ENCODE measurements at regions not wholly inside any gene's neighbourhood (a gene's known extent, or its start where the extent isn't known, plus 50 kb on each side); places are given as distances from the start of the nearest gene placed in this dataset.

- no peak for DNase-seq (ENCODE audit: extremely low spot score)
- POLR2A ChIA-PET = no interaction called here
- no peak for TF ChIP-seq CTCF (IDR thresholded peaks at IDR 0.05; ENCODE audit: control extremely low read depth, extremely low read depth, low read depth, missing control alignments)
- CTCF ChIA-PET = no interaction called here
Observed at GRCh38 chr6:148075352-148075751, 267.3 kb upstream of the SASH1 start.

- POLR2A ChIA-PET = no interaction called here
- CTCF ChIA-PET = no interaction called here
- no peak for DNase-seq (ENCODE audit: extremely low spot score)
- TF ChIP-seq CTCF (IDR thresholded peaks at IDR 0.05; ENCODE audit: control extremely low read depth, extremely low read depth, low read depth, missing control alignments) = no peak
Observed at GRCh38 chr6:148076051-148076450, 266.6 kb upstream of the SASH1 start.

DNA sequence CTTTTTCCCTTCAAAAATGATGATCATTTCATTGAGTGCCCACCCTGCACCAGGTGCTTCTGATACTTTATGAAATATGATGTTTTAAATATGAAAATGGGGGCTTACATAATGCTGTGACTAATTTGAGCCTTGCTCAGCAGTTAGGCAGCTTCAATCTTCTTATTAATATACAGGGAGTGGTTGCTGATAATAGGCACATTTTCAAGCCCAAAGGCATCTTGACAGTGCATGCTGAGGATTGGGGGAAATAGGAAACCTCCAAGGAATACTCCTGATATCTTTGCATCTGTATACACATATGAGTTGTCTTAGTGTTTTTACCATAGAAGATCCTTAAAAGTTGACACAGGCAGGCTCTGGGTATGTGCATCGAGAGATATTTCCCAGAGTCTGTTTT is 262.3 kb upstream of the SASH1 start:
- TF ChIP-seq CTCF (IDR thresholded peaks at IDR 0.05; ENCODE audit: control extremely low read depth, extremely low read depth, low read depth, missing control alignments) = no peak
- ChIA-PET POLR2A (no interaction called here), CTCF (no interaction called here)
- DNase-seq (ENCODE audit: extremely low spot score) = no peak

- ChIA-PET CTCF (interaction anchor here (1.3 kb wide), 1 partner anchor 22 kb away, joined by 4 read pairs; no protein-coding TSS in a partner anchor), POLR2A (no interaction called here)
- no peak for TF ChIP-seq CTCF (IDR thresholded peaks at IDR 0.05; ENCODE audit: control extremely low read depth, extremely low read depth, low read depth, missing control alignments)
- DNase-seq (ENCODE audit: extremely low spot score) = no peak
Observed at GRCh38 chr6:148081076-148081475, 261.6 kb upstream of the SASH1 start.

GRCh38 chr6:148082044-148082443 is 260.6 kb upstream of the SASH1 start:
- CTCF ChIA-PET = interaction anchor here (1.3 to 1.4 kb wide), 3 partner anchors 10 to 21 kb away, joined by 3 to 5 read pairs (median 4); no protein-coding TSS in a partner anchor
- POLR2A ChIA-PET = no interaction called here
- no peak for TF ChIP-seq CTCF (IDR thresholded peaks at IDR 0.05; ENCODE audit: control extremely low read depth, extremely low read depth, low read depth, missing control alignments)
- DNase-seq (ENCODE audit: extremely low spot score) = no peak

DNA sequence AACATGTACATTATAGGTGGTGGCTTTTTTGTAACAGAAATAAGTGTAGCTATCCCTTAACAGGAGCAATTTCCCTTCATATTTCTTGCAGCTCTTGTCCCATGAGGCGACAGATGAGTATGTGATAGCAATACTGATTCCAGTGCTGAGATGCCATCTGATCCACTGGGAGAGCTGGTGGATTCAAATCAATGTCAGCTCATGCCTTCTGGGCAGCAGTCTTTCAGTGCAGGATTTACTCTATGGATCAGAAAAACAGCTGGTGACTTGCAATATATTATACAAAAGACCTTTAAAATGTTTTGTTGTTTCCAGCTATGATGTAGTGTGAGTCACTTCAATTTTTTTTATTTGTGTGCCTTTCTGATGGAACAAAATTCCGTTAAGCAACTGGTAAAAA is 259.9 kb upstream of the SASH1 start:
- CTCF ChIA-PET = interaction anchor here (1.3 to 1.4 kb wide), 3 partner anchors 10 to 21 kb away, joined by 3 to 5 read pairs (median 4); no protein-coding TSS in a partner anchor
- POLR2A ChIA-PET = no interaction called here
- no peak for DNase-seq (ENCODE audit: extremely low spot score)
- no peak for TF ChIP-seq CTCF (IDR thresholded peaks at IDR 0.05; ENCODE audit: control extremely low read depth, extremely low read depth, low read depth, missing control alignments)

Data from GM10248 (cell line).